ENCODE measurements at regions not wholly inside any gene's neighbourhood (a gene's known extent, or its start where the extent isn't known, plus 50 kb on each side); places are given as distances from the start of the nearest gene placed in this dataset.

DNA sequence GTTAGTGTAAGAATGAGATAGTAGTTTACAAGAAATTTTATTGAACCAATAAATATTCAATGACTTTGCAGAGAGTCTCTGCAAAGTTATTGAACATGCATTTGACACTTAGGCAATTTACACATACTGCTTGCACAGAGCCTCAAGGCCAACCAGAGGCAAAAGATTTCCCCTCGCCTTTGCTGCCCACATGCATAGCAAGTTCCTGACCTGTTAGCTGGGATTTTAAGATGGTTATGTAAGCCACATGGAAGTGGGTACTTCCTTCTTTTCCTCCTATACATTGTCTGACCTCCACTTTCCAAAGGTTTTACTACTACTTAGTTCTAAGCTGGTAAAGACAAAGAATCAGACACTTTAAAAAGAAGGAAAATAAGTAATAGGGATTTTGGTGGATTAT is 430.1 kb upstream of the FRG1 start:
- no peak for DNase-seq
- no CpG with 5 or more reads among the region's 1 CpG for WGBS (ENCODE audit: insufficient coverage, low lambda C conversion rate)
- Histone ChIP-seq H3K27me3 (ENCODE audit: control insufficient read depth, insufficient read depth, low read length) (no peaks in the 10 kb centered on the region), H3K4me1 (ENCODE audit: control insufficient read depth, insufficient read depth, low read length) (no peaks in the 10 kb centered on the region), H3K9me3 (ENCODE audit: control insufficient read depth, low read depth, low read length) (peaks cover 9% of the 10 kb centered on the region), H3K4me3 (ENCODE audit: low read length) (no peak overlapping the region), H3K27ac (ENCODE audit: low read length) (no peak overlapping the region), H3K36me3 (ENCODE audit: control insufficient read depth, insufficient read depth, low read length) (no peaks in the 10 kb centered on the region)

DNA sequence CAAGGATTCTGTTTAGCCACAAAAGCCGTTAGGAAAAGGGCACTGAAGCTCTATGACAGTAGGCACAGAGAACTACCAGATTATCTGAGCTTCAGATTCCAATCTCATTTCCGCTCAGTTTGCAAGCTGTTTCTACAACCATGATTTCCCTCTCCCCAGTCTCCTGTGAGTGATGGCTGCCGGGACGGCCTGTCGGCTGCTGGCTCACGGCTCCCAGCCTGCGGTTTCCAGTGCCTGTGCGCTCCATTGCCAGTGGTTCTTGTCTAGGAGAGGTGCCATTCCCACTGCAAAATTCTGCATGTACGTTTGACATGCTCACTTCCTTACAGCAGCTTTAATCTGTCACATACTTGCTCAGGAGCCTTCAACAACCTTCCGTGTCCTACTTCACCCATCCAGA is 429.1 kb upstream of the FRG1 start:
- Histone ChIP-seq H3K27me3 (ENCODE audit: control insufficient read depth, insufficient read depth, low read length) (no peaks in the 10 kb centered on the region), H3K9me3 (ENCODE audit: control insufficient read depth, low read depth, low read length) (peaks cover 9% of the 10 kb centered on the region), H3K36me3 (ENCODE audit: control insufficient read depth, insufficient read depth, low read length) (no peaks in the 10 kb centered on the region), H3K4me1 (ENCODE audit: control insufficient read depth, insufficient read depth, low read length) (no peaks in the 10 kb centered on the region), H3K27ac (ENCODE audit: low read length) (no peak overlapping the region), H3K4me3 (ENCODE audit: low read length) (no peak overlapping the region)
- no peak for DNase-seq
- WGBS (ENCODE audit: insufficient coverage, low lambda C conversion rate): 88% methylated on average over 1 of the region's 10 CpGs

DNA sequence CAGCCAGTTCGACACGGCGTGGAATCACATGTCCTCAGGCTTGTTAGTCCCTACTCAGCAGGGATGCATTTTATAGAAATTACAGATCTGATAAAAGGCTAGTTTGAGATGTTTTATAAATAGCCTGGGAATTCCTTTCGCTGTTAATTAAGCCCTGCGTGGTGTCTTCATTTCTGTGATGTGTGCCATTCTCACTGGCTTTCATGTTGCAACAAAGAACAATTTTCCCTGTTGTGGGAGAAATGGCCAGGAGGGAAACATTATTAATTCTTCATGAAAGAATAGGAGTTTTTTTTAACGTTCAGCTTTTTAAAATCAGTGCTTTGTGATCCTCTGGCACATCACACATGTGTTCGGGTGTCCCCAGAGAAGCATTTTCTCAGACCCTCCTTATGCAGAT is 427.3 kb upstream of the FRG1 start:
- H3K4me3 ChIP-seq (ENCODE audit: low read length): no peak overlapping the region
- no peaks in the 10 kb centered on the region for H3K36me3 ChIP-seq (ENCODE audit: control insufficient read depth, insufficient read depth, low read length)
- no peaks in the 10 kb centered on the region for H3K4me1 ChIP-seq (ENCODE audit: control insufficient read depth, insufficient read depth, low read length)
- H3K9me3 ChIP-seq (ENCODE audit: control insufficient read depth, low read depth, low read length): peaks cover 9% of the 10 kb centered on the region
- 83% methylated on average over 1 of the region's 7 CpGs for WGBS (ENCODE audit: insufficient coverage, low lambda C conversion rate)
- H3K27ac ChIP-seq (ENCODE audit: low read length): no peak overlapping the region
- no peaks in the 10 kb centered on the region for H3K27me3 ChIP-seq (ENCODE audit: control insufficient read depth, insufficient read depth, low read length)
- DNase-seq: no peak

DNA sequence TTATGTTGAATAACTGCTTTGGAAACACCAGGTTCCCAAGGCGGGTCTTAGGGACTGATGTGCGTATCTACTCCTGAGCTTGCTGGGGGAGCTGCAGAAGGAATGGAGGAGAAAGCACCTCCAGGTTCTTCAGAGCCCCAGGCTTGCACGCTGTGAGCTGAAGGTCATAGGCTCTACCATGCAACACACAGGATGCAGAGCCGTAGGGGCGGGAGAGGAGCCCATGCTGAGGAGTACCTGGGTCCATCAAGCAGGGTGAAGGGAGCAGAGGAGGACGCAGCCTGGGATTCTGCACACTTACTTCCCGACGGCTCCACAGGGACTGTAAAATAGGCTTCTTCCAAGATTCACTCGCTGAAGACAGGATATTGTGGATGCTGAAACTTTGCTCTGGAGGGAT is 426.5 kb upstream of the FRG1 start:
- no CpG with 5 or more reads among the region's 9 CpGs for WGBS (ENCODE audit: insufficient coverage, low lambda C conversion rate)
- no peaks in the 10 kb centered on the region for H3K27me3 ChIP-seq (ENCODE audit: control insufficient read depth, insufficient read depth, low read length)
- no peaks in the 10 kb centered on the region for H3K36me3 ChIP-seq (ENCODE audit: control insufficient read depth, insufficient read depth, low read length)
- H3K27ac ChIP-seq (ENCODE audit: low read length): no peak overlapping the region
- peaks cover 9% of the 10 kb centered on the region for H3K9me3 ChIP-seq (ENCODE audit: control insufficient read depth, low read depth, low read length)
- H3K4me1 ChIP-seq (ENCODE audit: control insufficient read depth, insufficient read depth, low read length): no peaks in the 10 kb centered on the region
- H3K4me3 ChIP-seq (ENCODE audit: low read length): no peak overlapping the region
- DNase-seq: no peak

DNA sequence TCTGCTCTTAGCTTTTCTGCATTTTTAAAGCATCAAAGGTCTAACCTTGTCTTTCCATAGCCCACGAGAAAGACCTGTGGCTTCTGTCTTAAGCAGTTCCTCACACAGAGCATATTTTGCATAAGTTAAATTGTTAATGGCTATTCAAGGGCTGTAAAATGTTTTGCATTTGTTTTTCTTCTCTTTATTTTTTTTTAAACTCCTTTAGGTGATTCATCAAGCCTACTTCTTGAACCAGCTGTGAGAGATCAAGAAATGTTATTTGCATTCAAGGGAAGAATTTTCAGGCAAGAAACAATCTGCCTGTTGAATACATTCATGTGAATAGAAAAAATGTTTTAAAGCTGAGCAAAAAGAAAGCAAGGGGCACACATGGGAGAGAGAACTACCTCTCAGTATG is 423.8 kb upstream of the FRG1 start:
- no peaks in the 10 kb centered on the region for H3K4me1 ChIP-seq (ENCODE audit: control insufficient read depth, insufficient read depth, low read length)
- peaks cover under 1% of the 10 kb centered on the region for H3K9me3 ChIP-seq (ENCODE audit: control insufficient read depth, low read depth, low read length)
- DNase-seq: no peak
- no peaks in the 10 kb centered on the region for H3K27me3 ChIP-seq (ENCODE audit: control insufficient read depth, insufficient read depth, low read length)
- no peaks in the 10 kb centered on the region for H3K36me3 ChIP-seq (ENCODE audit: control insufficient read depth, insufficient read depth, low read length)
- WGBS (ENCODE audit: insufficient coverage, low lambda C conversion rate): no CpG with 5 or more reads among the region's 1 CpG
- no peak overlapping the region for H3K4me3 ChIP-seq (ENCODE audit: low read length)
- no peak overlapping the region for H3K27ac ChIP-seq (ENCODE audit: low read length)

DNA sequence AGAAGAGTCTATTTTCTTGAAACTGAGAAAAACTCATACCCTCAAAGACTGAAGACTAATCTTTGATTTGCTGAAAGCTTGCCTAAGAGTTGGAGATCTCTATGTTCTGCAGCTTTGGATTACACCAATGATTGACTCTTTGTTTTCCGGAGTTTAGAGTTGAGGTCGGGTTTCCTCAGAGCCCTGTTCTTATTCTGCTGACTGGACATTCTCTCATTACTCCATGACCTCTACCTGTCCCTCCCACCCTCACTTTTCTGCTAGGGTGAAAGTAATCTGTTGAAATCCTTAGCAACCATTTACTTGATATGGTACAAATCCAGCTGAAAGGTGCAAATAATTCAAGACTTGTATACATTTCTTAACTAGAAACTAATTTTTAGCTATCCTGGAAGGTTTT is 421.5 kb upstream of the FRG1 start:
- WGBS (ENCODE audit: insufficient coverage, low lambda C conversion rate): no CpG with 5 or more reads among the region's 2 CpGs

DNA sequence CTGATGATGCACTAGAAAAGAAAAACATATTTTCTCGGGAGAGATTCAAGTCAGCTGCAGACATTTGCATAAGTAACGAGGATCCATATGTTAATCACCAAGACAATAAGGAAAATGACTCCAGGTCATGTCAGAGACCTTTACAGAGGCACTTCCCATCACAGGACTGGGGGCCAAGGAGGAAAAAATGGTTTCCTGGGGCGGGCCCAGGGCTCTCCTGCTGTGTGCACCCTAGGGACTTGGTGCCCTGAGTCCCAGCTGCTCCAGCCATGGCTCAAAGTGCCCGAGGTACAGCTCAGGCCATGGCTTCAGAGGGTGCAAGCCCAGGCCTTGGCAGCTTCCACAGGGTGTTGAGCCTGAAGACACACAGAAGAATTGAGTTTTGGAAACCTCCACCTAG is 415.4 kb upstream of the FRG1 start:
- WGBS (ENCODE audit: insufficient coverage, low lambda C conversion rate): 83% methylated on average over 1 of the region's 4 CpGs
- Histone ChIP-seq H3K4me1 (ENCODE audit: control insufficient read depth, insufficient read depth, low read length) (no peaks in the 10 kb centered on the region), H3K27ac (ENCODE audit: low read length) (no peak overlapping the region), H3K36me3 (ENCODE audit: control insufficient read depth, insufficient read depth, low read length) (no peaks in the 10 kb centered on the region), H3K9me3 (ENCODE audit: control insufficient read depth, low read depth, low read length) (peaks cover 3% of the 10 kb centered on the region), H3K4me3 (ENCODE audit: low read length) (no peak overlapping the region), H3K27me3 (ENCODE audit: control insufficient read depth, insufficient read depth, low read length) (no peaks in the 10 kb centered on the region)
- no peak for DNase-seq

More for the DNA sequence above, 421.5 kb upstream of the FRG1 start:
- no peak for DNase-seq
- Histone ChIP-seq H3K4me1 (ENCODE audit: control insufficient read depth, insufficient read depth, low read length) (no peaks in the 10 kb centered on the region), H3K4me3 (ENCODE audit: low read length) (no peak overlapping the region), H3K27ac (ENCODE audit: low read length) (no peak overlapping the region), H3K27me3 (ENCODE audit: control insufficient read depth, insufficient read depth, low read length) (no peaks in the 10 kb centered on the region), H3K36me3 (ENCODE audit: control insufficient read depth, insufficient read depth, low read length) (no peaks in the 10 kb centered on the region), H3K9me3 (ENCODE audit: control insufficient read depth, low read depth, low read length) (no peaks in the 10 kb centered on the region)

DNA sequence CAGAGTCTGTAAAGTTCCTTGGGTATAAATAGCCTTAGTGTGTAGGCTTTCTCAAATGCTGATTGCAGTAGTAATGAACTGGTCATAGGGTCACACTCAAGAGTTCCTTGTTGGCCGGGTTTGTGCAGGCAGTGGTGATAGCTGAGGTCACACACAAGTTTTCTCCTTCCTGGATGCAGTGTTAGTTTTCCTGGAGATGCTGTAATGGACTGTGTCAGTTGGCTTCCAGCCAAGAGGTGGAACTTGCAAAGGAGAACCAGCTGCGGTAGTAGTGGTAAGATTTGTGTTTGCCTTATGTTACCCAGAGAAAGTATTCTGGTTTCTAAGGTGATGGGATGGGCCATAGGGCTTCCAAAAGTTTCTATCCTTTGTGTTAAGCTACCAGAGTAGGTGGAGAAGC is 409.8 kb upstream of the FRG1 start:
- no peak overlapping the region for H3K27ac ChIP-seq (ENCODE audit: low read length)
- peak; percentile 4 to 5 for DNase-seq
- H3K9me3 ChIP-seq (ENCODE audit: control insufficient read depth, low read depth, low read length): peaks cover 9% of the 10 kb centered on the region
- no CpG with 5 or more reads among the region's 2 CpGs for WGBS (ENCODE audit: insufficient coverage, low lambda C conversion rate)
- H3K4me1 ChIP-seq (ENCODE audit: control insufficient read depth, insufficient read depth, low read length): no peaks in the 10 kb centered on the region
- no peak overlapping the region for H3K4me3 ChIP-seq (ENCODE audit: low read length)
- H3K27me3 ChIP-seq (ENCODE audit: control insufficient read depth, insufficient read depth, low read length): no peaks in the 10 kb centered on the region
- no peaks in the 10 kb centered on the region for H3K36me3 ChIP-seq (ENCODE audit: control insufficient read depth, insufficient read depth, low read length)

DNA sequence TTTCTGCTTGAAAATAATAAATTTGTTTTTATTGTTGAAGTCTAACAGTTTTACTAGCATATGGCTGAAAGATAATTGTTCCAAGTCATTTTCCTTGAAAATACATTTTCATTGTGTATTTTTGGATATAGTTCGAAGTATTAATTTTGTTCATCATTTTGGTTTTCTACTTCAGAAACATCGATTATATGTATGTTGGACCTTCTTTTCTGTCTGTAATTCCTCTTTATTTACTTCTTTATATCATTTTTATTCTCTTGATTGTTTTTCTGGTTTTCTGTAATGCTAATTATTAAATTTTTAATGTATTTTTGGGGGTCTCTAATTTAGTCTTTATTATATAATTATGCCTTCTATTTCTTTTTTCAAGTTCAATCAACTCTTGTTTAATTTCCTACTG is 407.1 kb upstream of the FRG1 start:
- DNase-seq: no peak
- Histone ChIP-seq H3K27me3 (ENCODE audit: control insufficient read depth, insufficient read depth, low read length) (no peaks in the 10 kb centered on the region), H3K36me3 (ENCODE audit: control insufficient read depth, insufficient read depth, low read length) (no peaks in the 10 kb centered on the region), H3K4me1 (ENCODE audit: control insufficient read depth, insufficient read depth, low read length) (no peaks in the 10 kb centered on the region), H3K4me3 (ENCODE audit: low read length) (no peak overlapping the region), H3K27ac (ENCODE audit: low read length) (no peak overlapping the region), H3K9me3 (ENCODE audit: control insufficient read depth, low read depth, low read length) (peaks cover 9% of the 10 kb centered on the region)
- 96% methylated on average over 2 of the region's 2 CpGs for WGBS (ENCODE audit: insufficient coverage, low lambda C conversion rate)

DNA sequence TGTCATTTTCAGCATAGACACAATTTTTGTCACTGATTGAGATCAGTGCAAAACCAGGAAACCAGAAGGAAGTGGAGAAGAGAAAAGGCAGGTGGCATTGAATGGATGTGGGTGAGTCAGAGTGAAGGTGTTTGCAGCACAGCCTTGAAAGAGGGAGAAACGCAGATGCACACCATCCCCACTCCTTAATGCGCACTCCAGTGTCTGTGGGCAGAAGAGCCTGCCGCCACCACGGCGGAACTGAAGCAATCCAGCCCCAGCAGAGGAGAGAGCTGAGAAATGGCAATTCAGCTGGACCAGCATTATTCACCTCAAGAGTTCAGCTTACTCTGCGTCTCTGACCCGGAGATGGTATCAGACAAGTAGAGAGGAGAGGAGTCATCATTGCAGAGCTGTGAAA is 393.1 kb upstream of the FRG1 start:
- no CpG with 5 or more reads among the region's 7 CpGs for WGBS (ENCODE audit: insufficient coverage, low lambda C conversion rate)
- no peak for DNase-seq
- no peak overlapping the region for H3K4me3 ChIP-seq (ENCODE audit: low read length)

DNA sequence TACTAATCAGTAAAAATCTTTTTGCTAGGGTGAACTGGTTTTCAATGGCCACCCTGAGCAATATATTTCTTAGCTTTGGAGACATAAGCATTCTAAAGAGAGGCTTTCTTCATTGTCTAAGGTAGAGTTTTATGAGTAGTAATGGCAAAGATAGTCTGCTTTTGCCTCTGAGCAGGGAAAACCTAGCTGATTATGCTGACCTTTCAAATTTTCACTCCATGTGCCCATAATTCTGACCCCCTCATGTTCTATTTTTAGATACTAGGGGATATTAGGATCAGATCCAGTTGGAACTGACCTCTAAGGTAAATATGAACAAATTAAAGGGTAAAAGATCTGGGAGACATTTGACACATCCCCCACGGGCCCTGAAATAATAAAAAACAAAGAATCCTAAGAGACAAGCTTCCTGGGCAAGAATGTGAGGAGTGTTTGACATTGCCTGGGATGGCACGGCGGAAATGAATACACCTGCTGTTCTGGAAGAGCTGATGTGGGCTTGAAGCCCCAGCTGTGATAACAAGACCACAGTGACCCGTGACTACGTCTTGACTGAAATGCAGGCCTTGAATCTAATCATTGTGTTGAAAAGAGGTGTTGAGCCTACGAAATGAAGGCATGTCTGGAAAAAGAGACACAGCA is 392.1 kb upstream of the FRG1 start:
- Histone ChIP-seq H3K36me3 (ENCODE audit: control insufficient read depth, insufficient read depth, low read length) (no peaks in the 10 kb centered on the region), H3K4me3 (ENCODE audit: low read length) (no peak overlapping the region), H3K4me1 (ENCODE audit: control insufficient read depth, insufficient read depth, low read length) (no peaks in the 10 kb centered on the region), H3K9me3 (ENCODE audit: control insufficient read depth, low read depth, low read length) (peaks cover 4% of the 10 kb centered on the region), H3K27ac (ENCODE audit: low read length) (no peak overlapping the region), H3K27me3 (ENCODE audit: control insufficient read depth, insufficient read depth, low read length) (no peaks in the 10 kb centered on the region)
- no peak for DNase-seq
- WGBS (ENCODE audit: insufficient coverage, low lambda C conversion rate): 88% methylated on average over 1 of the region's 6 CpGs

More for the DNA sequence above, 393.1 kb upstream of the FRG1 start:
- H3K9me3 ChIP-seq (ENCODE audit: control insufficient read depth, low read depth, low read length): peaks cover 2% of the 10 kb centered on the region
- no peaks in the 10 kb centered on the region for H3K27me3 ChIP-seq (ENCODE audit: control insufficient read depth, insufficient read depth, low read length)
- no peaks in the 10 kb centered on the region for H3K36me3 ChIP-seq (ENCODE audit: control insufficient read depth, insufficient read depth, low read length)
- no peak overlapping the region for H3K27ac ChIP-seq (ENCODE audit: low read length)
- no peaks in the 10 kb centered on the region for H3K4me1 ChIP-seq (ENCODE audit: control insufficient read depth, insufficient read depth, low read length)
